ENCODE measurements at regions not wholly inside any gene's neighbourhood (a gene's known extent, or its start where the extent isn't known, plus 50 kb on each side); places are given as distances from the start of the nearest gene placed in this dataset.
"Not testable (repeated sequence)": the region's sequence is repeated elsewhere in the genome, so short reads cannot be mapped to it uniquely, and the experiment has no call there.

DNA sequence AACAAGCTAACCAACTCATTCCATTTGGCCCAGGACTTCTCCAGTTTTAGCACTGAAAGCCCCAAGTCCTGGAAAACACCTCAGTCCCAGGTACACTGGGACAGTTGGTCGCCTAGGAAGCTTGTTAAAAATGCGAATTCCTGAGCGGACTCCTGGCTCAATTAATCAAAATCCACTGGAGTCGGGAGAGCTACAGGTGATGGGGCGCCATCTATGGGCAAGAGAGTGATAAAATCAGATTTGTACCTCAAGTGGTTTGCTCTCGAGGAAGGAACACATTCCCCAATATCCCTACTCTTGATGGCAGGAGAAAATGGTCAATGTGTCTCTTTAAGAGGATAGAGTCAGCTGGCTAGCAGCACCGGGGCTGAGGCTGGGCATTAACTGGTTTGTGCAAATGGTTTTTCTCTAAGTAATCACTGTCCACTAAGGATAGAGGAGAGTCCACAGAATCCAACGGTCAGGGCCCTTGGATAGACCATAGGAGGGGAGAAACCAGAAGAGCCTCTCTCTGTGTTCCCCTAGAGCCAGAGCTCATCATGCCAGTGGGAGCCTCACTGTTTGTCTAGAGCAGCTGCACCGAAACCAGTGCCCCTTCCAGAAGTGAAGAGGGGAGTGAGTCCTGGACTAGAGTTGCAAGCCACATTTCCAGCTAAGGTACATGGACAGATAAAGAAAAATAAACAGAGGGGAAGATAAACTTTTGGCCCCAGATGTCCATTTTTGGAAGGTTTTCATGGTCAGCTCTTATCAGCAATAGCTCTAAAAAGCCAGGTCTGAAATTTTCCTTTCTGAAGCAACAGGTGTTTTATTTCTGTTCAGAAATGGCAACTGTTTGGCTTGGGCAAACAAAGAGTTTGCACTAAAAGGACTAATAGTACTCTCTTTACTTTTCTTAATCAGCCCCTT, 148.5 kb downstream of the TENT5C start:
- DNase-seq (ENCODE audit: low spot score) = peak; percentile 39

DNA sequence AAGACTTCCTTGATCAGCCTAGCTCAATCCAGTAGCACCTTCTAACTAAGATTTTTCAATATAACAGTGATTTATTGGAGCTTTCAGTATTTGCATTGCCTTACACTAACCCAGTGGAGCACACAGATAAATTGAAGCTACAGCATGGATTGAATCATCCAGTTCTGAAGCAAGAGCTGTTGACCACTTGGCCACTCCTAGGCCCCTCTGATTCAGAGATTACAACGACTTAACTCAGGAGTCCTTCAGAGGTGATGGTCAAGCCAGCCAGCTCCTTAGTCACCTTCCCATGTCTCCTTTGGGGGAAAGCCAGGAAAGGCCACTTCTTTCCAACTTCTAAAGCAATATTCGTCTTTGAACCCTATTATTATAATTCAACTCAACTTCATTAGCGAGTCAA, 151.8 kb downstream of the TENT5C start:
- DNase-seq (ENCODE audit: low spot score) = no peak

DNA sequence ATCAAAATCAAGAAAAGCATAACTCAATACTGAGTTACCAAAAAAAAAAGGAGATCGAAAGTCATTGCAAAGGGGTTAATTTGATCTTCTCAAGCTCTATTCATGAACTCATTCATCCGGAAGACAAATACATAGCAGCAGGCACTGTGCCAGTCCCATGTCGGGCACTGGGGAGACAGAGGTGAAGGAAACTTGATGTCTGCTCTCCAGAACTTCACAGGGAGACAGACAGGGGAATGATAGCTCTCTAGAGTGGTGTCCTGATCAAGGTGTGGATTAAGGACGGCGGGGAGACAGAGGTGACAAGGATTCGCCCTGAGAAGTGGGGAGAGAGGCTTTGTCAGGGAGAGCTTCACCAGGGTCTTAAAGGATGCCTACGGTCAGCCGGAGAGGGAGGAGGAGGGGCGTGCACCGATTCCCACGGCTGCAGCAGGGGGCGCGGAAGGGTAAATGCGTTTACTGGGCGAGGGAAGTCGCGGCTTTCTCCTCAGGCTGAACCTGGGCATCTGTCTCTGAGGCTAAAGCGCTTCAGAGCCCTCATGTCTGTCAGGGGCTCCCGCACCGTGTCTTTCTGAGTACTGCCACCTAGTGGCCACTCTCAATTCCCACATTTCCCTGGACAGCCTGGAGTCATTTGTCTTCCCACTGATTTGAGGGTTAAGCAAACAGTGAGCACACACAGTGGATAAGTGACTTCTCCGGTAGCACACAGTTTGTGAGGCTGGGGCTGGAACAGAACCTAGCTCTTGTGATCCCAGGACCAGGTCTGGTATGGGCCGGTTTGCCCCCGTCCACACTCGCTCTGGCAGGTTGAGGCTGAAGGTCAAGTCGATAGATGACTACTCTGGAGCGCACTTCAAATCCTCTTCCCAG, 152.8 kb downstream of the TENT5C start:
- peak; percentile 64 for DNase-seq (ENCODE audit: low spot score)

DNA sequence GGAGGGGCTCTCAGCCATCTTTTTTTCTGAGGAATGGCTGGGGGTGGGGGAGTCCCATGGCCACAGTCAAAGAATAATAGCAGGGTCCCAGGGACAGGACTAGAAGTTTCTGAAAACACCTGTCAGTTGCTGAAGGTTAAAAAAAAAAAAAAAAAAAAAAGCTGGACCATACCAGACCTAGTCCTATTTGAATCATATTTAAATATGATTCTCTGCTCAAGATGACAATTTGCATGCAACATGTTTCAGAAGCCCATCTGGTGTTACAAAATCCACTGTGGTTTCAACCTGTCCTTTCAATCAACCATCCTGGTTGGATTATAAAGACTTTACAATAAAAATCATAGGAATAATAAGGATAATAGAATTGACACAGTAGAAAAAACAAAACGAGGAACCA, 153.7 kb downstream of the TENT5C start:
- no peak for DNase-seq (ENCODE audit: low spot score)

DNA sequence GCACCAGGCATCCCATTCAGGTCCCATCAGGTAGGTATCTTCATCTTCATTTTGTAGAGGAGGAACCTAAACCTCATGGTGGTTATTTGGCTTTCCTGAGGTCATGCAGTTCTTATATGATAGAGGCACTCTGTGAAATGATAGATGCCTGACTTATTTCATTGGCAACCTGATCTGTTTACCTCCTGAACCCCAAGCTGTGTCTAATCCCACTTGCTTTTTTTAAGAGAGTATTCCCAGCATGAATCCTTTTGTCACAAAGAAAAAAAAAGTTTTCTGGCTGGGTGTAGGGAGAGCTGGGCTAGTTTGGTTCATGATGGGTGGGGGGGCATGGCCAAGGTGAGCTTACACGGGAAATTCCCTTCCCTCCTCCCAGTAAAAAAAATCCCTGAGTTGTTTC, 154.2 kb downstream of the TENT5C start:
- no peak for DNase-seq (ENCODE audit: low spot score)

DNA sequence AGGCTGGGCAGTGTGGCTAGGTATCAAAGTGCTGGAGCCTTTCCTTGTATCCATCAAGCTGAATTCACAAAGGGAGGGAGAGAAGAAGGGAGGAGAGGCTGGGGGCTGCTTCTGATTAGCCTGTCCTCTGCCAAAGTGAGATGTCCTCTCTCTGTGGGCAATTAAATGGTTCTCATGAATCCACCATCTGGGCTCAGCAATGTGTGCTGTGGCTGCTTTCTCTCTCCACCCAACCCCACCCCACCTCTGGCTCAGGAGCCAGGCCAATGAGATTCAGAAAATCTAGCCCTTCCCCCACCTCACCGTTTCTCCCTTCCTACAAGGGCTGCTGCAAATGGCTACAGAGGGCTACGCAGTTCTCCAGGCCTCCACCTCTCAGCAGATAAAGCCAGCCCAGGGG, 154.6 kb downstream of the TENT5C start:
- DNase-seq (ENCODE audit: low spot score) = no peak

DNA sequence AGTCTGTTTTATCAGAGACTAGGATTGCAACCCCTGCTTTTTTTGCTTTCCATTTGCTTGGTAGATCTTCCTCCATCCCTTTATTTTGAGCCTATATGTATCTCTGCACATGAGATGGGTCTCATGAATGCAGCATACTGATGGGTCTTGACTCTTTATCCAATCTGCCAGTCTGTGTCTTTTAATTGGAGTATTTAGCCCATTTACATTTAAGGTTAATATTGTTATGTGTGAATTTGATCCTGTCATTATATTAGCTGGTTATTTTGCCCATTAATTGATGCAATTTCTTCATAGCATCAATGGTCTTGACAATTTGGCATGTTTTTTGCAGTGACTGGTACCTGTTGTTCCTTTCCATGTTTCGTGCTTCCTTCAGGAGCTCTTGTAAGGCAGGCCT, 161.7 kb downstream of the GDAP2 start:
- DNase-seq (ENCODE audit: low spot score) = not testable (repeated sequence)

DNA sequence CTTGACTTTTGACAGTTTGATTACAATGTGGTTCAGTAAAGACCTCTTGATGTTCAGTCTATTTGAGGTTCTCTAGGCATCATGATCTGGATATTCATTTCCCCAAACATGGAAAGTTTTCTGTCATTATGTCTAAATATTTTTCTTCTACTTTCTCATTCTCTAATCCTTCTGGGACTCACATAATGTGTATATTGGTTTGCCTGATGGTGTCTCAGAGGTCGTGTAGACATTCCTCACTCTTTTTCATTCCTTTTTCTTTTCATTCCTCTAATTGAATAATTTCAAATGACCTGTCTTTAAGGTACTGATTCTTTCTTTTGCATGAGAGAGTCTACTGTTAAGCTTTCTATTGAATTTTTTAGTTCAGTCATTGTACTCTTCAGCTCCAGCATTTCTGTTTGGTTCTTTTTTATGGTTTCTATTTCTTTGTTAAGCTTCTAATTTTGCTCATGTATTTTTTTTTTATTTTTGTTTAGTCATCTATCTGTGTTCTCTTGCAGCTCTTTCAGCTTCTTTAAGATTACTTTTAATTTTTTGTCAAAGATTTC, 158.4 kb downstream of the GDAP2 start:
- no peak for DNase-seq (ENCODE audit: low spot score)

DNA sequence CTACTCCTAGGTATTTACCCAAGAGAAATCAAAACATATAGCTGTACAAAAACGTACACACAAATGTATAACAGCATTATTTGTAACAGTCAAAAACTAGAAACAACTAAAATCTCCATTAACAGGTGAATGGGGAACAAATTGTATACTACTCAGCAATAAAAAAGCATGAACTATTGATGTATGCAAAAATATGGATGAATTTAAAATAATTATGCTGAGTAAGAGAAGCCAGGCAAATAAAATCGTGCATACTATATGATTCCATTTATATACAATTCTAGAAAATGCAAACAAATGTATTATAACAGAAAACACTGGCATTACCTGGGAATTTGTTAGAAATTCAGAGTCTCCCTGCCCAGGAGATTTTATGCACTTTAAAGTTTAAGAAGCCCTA, 150.1 kb downstream of the GDAP2 start:
- DNase-seq (ENCODE audit: low spot score) = no peak

DNA sequence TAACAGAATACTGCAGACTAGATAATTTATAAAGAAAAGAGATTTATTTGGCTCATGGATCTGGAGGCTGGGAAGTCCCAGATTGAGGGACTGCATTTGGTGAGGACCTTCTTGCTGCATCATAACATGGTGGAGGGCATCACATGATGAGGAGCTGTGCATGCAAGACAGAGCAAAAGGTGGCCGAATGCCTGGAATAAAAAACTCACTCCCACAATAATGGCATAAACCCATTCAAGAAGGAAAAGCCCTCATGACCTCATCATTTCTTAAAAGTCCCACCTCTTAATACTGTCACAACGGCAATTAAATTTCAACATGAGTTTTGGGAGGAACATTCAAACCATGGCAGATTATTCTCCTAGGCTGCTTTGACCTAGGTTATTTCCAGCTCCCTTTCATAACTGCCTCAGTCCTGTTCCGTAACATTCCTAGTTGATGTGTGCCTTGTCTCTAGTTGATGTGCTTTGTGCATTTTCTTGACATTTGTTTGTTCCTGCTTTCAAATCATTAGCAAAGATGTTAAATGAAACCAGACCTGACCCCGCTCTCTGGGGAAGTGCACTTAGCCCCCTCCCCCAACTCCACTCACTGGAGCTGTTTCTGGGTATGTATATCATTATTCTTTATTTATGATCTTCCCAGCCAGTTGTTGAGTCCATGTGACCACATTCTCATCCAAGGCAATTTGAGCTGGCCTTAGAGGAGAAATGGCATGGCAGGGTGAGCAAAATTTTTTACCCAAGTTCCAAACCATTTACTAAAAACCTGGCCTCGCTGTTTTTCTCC, 148.5 kb downstream of the GDAP2 start:
- no peak for DNase-seq (ENCODE audit: low spot score)

DNA sequence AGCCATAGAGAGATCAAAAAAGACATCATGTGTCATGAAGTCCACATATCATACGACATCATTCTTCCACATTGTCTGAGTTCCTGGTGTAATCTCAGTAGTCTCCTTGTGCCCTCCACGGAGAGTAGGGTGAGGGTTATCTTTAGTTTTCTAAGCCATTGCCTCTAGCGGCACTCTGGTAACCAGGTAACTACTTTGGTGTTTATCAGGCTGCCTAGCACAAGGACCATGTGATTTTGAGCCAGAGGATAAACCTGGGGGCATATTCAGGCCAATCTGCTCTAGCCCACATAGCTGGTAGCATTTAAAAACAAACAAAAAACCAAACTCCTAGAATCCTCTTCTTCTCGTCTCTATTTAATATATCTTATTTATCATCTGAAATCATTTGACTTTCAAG, 147.4 kb downstream of the GDAP2 start:
- DNase-seq (ENCODE audit: low spot score) = no peak

DNA sequence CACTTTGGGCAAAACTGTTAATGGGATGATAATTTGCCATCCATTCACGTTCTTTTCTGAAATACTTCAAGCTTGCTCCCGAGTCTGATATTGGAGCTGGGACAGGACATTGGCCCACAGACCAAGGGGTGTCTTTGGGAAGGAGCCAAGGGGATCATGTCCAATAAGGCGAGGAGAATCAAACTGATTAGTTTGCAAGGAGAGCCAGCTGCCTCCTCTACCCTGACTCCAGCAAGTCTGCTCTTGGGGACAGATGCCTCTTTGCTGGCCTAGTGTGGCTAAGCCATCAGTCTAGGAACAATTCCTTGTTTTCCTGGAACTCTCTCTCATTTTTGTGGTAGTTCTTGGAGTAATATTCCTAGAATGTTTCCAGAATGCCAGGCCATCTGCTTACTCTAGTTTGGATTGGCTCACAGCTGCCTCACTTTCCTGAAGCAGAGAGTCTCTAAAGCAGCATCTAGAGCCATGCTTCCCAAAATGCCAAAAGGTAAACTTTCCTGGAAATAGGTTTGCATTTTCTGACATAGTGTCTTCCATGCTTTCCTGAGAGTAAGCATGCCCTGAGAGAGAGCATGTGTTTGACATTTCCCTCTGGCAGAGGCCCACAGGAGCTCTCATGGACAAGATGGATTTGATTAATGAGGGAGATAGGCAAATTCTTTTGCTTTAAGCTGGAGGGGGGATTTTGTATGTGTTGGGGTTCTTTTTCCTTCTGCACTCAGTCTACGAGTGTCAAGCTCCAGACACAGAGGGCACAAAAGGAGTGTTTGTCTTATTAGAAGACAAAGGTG, 145.6 kb downstream of the GDAP2 start:
- DNase-seq (ENCODE audit: low spot score) = no peak

DNA sequence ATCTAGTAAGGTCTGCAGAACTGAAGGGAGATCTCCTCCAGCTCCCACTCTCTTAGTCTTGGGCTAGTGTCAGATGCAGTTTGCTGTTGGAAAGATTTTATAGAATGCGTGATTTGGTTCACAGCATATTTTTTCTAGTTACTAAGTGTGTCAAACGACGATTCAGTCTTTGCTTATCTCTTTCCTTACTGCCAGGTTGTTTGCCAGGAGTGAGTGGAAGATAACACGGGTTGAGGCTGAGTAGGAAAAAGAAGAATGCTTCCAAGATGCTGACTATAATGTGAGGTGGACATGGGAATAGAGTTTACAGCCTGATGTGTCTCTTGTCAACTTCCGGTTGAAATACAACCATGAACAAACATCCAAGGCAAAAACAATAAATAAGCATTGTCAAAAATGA, 141.4 kb downstream of the GDAP2 start:
- DNase-seq (ENCODE audit: low spot score) = no peak

DNA sequence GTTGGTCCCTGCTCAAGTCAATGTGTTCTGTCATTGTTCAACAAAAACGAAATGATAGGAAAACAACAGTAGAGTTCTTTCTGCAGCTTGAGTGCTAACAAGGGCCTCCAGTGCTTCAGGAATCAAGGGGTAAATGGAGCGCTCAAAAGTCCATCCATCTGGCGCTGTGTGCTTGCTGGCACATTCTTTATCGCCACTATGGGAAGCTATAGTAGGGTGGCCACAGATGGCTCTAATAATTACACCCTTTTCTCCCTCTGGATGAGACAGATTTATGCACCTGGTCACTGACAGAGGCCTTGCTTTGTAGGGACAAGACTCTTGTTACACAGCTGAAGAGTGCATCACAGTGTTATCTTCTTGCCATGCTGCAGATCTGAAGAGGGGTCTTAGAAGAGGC, 136.0 kb downstream of the GDAP2 start:
- no peak for DNase-seq (ENCODE audit: low spot score)

DNA sequence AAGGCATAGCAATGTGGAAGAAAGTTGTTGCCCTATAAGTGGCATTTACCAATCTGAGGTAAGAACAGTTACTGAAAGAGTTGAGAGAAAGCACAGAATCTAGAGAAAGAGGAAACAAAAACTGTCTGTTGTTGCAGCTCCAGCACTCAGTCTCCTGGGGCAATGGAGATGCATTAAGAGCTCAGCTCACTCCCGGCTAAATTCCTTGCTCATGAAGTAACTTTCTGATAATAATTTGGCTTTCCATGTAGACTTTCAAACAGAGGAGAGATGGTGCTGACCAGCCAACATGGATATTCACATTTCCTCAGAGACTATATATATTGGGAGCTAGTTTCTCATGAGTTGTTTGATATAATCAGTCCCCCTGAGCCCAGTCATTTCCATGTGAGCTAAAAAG, 135.3 kb downstream of the GDAP2 start:
- no peak for DNase-seq (ENCODE audit: low spot score)

DNA sequence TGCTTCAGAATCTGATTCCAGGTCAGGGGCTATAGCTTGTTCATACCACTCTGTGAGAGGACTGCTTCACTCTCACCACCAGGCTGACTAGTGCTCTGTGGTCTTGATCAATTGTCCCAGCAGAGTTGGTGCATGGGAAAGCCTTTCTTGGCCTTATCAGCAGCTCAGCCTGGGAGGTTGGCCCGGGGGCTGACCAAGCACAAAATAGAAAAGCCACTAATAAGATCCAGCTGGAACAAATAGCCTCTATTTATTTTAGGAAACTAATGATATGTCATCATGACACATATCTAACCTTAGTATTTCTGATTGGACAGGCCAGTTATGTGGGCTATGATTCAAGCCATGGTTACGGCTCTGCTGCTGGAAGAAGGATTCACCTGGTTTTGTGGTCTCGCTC, 134.2 kb downstream of the GDAP2 start:
- no peak for DNase-seq (ENCODE audit: low spot score)

DNA sequence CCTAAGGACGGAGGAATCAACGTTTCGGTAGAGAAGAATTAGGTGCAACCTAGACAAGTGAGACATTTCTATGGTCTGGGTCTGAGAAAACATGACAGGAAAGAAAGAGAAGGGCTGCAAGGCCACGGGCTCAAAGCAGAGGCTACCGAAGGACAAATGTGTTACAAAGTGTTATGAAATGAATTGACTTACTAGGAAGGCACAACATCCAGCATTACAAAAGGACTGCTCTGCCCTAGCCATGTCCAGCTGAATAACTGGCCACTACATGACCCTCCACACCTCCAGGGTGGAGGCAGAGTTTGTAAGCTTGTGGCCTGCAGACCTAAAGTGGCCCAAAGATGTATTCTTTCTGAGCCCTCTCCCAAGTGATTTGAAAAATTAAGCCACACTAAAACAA, 133.6 kb downstream of the GDAP2 start:
- no peak for DNase-seq (ENCODE audit: low spot score)

DNA sequence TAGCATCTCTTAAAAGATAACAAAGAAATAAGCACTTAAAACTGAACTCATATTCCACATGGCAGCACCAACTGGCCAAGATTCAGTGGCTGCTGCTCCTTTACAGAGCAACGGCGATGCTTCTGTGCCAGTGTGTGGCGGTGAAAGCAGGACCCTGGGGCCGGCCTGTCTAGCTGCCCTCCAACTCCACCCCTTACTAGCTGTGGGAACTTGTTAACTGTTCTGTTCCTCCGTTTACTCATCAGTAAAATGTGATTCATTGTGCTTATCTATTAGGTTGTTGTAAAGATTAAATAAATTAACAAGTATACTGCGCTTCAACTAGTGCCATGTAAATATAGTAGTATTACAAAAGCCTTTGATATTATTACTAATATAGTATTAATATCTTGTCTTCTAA, 133.2 kb downstream of the GDAP2 start:
- DNase-seq (ENCODE audit: low spot score) = no peak

DNA sequence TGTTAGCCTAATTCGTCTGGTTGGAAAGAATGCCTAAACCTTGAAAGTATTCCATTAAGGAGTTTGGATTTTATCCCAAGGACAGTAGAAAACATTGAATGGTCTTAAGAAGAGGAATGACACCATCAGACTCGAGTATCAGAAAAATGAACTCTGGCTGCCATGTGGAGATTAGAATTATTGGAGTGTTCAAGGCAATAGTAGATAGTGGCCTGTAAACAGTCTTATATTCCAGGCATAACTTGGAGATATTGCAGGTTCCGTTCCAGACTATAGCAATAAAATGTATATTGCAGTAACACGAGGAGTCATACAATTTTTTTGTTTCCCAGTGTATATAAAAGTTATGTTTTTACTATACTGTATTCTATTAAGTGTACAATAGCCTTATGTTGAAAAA, 130.9 kb downstream of the GDAP2 start:
- DNase-seq (ENCODE audit: low spot score) = no peak

DNA sequence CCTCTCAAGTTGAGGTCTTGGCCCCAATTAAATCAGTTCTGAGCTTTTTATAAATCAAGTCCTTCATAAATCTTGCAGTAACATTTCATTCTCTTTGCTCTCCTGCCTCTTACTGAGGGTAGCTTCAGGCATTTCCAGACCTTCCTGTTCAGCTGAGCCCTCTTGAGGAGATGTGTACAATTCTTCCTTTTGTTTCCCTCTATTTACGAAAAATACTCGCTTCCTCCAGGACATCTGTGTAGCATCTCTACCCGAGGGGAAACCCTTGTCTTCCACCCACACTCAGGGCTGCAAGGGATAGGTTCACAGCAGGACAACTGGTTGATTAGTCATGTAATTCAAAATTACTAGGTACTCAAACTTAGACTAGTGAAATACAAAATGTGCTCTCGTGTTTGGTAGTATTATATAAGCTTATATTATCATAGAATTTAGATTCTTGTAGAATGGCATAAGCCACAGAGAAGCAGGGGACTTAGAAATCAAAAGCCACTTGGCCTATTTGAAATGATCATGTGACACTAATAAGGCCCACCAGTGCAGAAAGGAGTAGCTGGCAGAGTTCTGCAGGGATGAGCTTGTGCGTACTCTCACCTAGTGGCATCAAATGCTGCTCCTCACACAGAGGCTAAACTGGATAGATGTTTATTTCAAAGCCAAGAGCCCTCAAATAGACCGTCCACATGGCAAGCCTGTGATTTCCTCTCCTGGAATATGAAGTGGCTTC, 126.7 kb downstream of the GDAP2 start:
- DNase-seq (ENCODE audit: low spot score) = no peak

DNA sequence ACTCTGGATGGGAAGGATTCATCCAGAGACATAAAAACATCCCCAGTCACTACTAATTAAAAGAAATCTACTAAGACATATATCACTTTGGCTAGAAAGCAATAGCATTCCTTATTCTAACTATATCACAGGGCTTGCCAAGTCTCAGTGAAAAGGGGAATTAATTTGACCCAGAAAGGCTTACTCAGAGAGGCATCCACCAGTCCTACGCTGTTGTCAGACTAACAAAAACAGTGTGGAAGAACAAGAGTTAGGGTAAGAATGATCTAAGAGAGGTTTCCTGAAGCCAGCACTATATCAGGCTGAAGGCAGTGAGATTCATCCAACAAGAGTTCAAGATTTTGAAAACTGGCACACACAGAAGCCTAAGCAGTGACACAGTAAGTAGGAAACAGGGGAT, 126.1 kb downstream of the GDAP2 start:
- DNase-seq (ENCODE audit: low spot score) = no peak
